H9 (cell line): ENCODE measurements at regions not wholly inside any gene's neighbourhood (a gene's known extent, or its start where the extent isn't known, plus 50 kb on each side); places are given as distances from the start of the nearest gene placed in this dataset.

ENCODE experiments used
- DNase-seq: peaks from one replicate; pipeline ENCODE4 v3.0.0-alpha.2; 2017
- H2AFZ ChIP-seq: one replicate; pipeline ENCODE4 v1.6.1; 2013; ENCODE audit warnings: mild to moderate bottlenecking, low read length, control low read depth, moderate library complexity
- H2AK5ac ChIP-seq: 2 replicates; pipeline ENCODE4 v1.6.1; 2013; ENCODE audit warnings: low read length, control low read depth, mixed read lengths; ENCODE audit not compliant: insufficient read length
- H2BK120ac ChIP-seq: one replicate; pipeline ENCODE4 v1.6.1; 2013; ENCODE audit warnings: low read depth, mild to moderate bottlenecking, low read length, control low read depth, inconsistent platforms; ENCODE audit not compliant: poor library complexity, severe bottlenecking
- H2BK12ac ChIP-seq: 2 replicates; pipeline ENCODE4 v1.6.1; 2013; ENCODE audit warnings: low read length, control low read depth, mixed read lengths, low read depth; ENCODE audit not compliant: insufficient read length
- H2BK15ac ChIP-seq: 2 replicates; pipeline ENCODE4 v1.6.1; 2013; ENCODE audit warnings: low read depth, low read length, control low read depth
- H2BK20ac ChIP-seq: one replicate; pipeline ENCODE4 v1.6.1; 2013; ENCODE audit warnings: low read depth, mild to moderate bottlenecking, low read length, control low read depth, inconsistent platforms; ENCODE audit not compliant: poor library complexity, severe bottlenecking
- H2BK5ac ChIP-seq: 2 replicates; pipeline ENCODE4 v1.6.1; 2013; ENCODE audit warnings: low read length, control low read depth, mixed read lengths; ENCODE audit not compliant: insufficient read length
- H3K14ac ChIP-seq: 2 replicates; pipeline ENCODE4 v1.6.1; 2013; ENCODE audit warnings: low read length, control low read depth; ENCODE audit not compliant: insufficient read depth
- H3K18ac ChIP-seq: 2 replicates; pipeline ENCODE4 v1.6.1; 2013; ENCODE audit warnings: low read depth, mild to moderate bottlenecking, mixed read lengths, low read length, control low read depth; ENCODE audit not compliant: insufficient read length
- H3K23ac ChIP-seq: 2 replicates; pipeline ENCODE4 v1.6.1; 2013; ENCODE audit warnings: low read length, control low read depth, mixed read lengths, low read depth; ENCODE audit not compliant: insufficient read length
- H3K23me2 ChIP-seq: 2 replicates; pipeline ENCODE4 v1.6.1; 2013; ENCODE audit warnings: low read depth, mild to moderate bottlenecking, mixed read lengths, low read length, control low read depth; ENCODE audit not compliant: insufficient read length, poor library complexity, severe bottlenecking
- H3K27ac ChIP-seq: 2 replicates; pipeline ENCODE4 v1.5.1; 2013; ENCODE audit warnings: low read length, control low read depth, mixed read lengths, low read depth; ENCODE audit not compliant: insufficient read length
- H3K27me3 ChIP-seq: 2 replicates; pipeline ENCODE4 v1.6.1; 2013; ENCODE audit warnings: low read length, control low read depth, inconsistent platforms; ENCODE audit not compliant: insufficient read depth
- H3K4ac ChIP-seq: 2 replicates; pipeline ENCODE4 v1.6.1; 2013; ENCODE audit warnings: low read depth, mild to moderate bottlenecking, control low read depth, inconsistent platforms, low read length, moderate library complexity
- H3K4me1 ChIP-seq: 2 replicates; pipeline ENCODE4 v1.6.1; 2013; ENCODE audit warnings: low read length, control low read depth, inconsistent platforms; ENCODE audit not compliant: insufficient read depth
- H3K4me2 ChIP-seq: 2 replicates; pipeline ENCODE4 v1.6.1; 2013; ENCODE audit warnings: low read length, control low read depth, mixed read lengths; ENCODE audit not compliant: insufficient read length, insufficient read depth
- H3K56ac ChIP-seq: 2 replicates; pipeline ENCODE4 v1.6.1; 2013; ENCODE audit warnings: low read depth, mild to moderate bottlenecking, mixed read lengths, low read length, control low read depth; ENCODE audit not compliant: insufficient read length
- H3K79me1 ChIP-seq: 2 replicates; pipeline ENCODE4 v1.6.1; 2013; ENCODE audit warnings: low read depth, mild to moderate bottlenecking, moderate library complexity, low read length, control low read depth, inconsistent platforms; ENCODE audit not compliant: insufficient read depth, poor library complexity, severe bottlenecking
- H3K79me2 ChIP-seq: 2 replicates; pipeline ENCODE4 v1.6.1; 2013; ENCODE audit warnings: low read length, control low read depth, inconsistent platforms; ENCODE audit not compliant: insufficient read depth
- H3K9ac ChIP-seq: 2 replicates; pipeline ENCODE4 v1.6.1; 2013; ENCODE audit warnings: low read length, control low read depth, mixed read lengths; ENCODE audit not compliant: insufficient read length; ENCODE audit errors: extremely low read depth
- H3K9me3 ChIP-seq: one replicate; pipeline ENCODE4 v1.6.1; 2013; ENCODE audit warnings: low read depth, low read length, inconsistent platforms; ENCODE audit not compliant: control insufficient read depth
- H3T11ph ChIP-seq: one replicate; pipeline ENCODE4 v1.6.1; 2013; ENCODE audit warnings: mild to moderate bottlenecking, low read length, control low read depth, inconsistent platforms
- H4K20me1 ChIP-seq: one replicate; pipeline ENCODE4 v1.6.1; 2013; ENCODE audit not compliant: control insufficient read depth, insufficient read length, insufficient read depth
- H4K5ac ChIP-seq: 2 replicates; pipeline ENCODE4 v1.6.1; 2013; ENCODE audit warnings: low read depth, mild to moderate bottlenecking, mixed read lengths, low read length, control low read depth; ENCODE audit not compliant: insufficient read length
- H4K8ac ChIP-seq: replicated peaks from 2 replicates; pipeline ENCODE4 v1.6.1; 2013; ENCODE audit warnings: low read length, control low read depth, mixed read lengths, low read depth; ENCODE audit not compliant: insufficient read length
- H4K91ac ChIP-seq: 2 replicates; pipeline ENCODE4 v1.6.1; 2013; ENCODE audit warnings: low read depth, mild to moderate bottlenecking, moderate library complexity, mixed read lengths, low read length, control low read depth; ENCODE audit not compliant: insufficient read length
- H3K27ac Mint-ChIP-seq, 3 experiments: 2 replicates in 2 of 3; 3 replicates in 1 of 3; pipeline ENCODE4 v1.8.0; 2020 to 2021; ENCODE audit warnings: mixed read lengths in 3 of 3, mild to moderate bottlenecking in 1 of 3, moderate library complexity in 1 of 3
- H3K27me3 Mint-ChIP-seq: 2 replicates; pipeline ENCODE4 v1.8.0; 2021; ENCODE audit warnings: low read depth, mild to moderate bottlenecking, moderate library complexity, mixed read lengths
- H3K36me3 Mint-ChIP-seq, 3 experiments: 2 replicates in 2 of 3; 3 replicates in 1 of 3; pipeline ENCODE4 v1.8.0; 2020 to 2021; ENCODE audit warnings: low read depth in 3 of 3, mixed read lengths in 3 of 3; ENCODE audit not compliant: insufficient read depth in 1 of 3
- H3K4me1 Mint-ChIP-seq, 2 experiments: 2 replicates each; pipeline ENCODE4 v1.8.0; 2020; ENCODE audit warnings: mixed read lengths in 2 of 2
- H3K4me3 Mint-ChIP-seq, 2 experiments: 2 replicates in 1 of 2; 3 replicates in 1 of 2; pipeline ENCODE4 v1.8.0; 2020 to 2021; ENCODE audit warnings: mild to moderate bottlenecking in 2 of 2, mixed read lengths in 2 of 2, moderate library complexity in 1 of 2
- H3K9me3 Mint-ChIP-seq, 2 experiments: 2 replicates in 1 of 2; 3 replicates in 1 of 2; pipeline ENCODE4 v1.8.0; 2020; ENCODE audit warnings: mild to moderate bottlenecking in 2 of 2, mixed read lengths in 2 of 2, moderate library complexity in 1 of 2
- CTCF ChIP-seq: fragments of 200-600 bp; sonication (generic); conservative IDR thresholded peaks from 3 replicates; pipeline ENCODE4 v1.8.0; 2021; ENCODE audit warnings: antibody characterized with exemption, mild to moderate bottlenecking
- WGBS: extraction: QIAGEN DNeasy Blood & Tissue Kit; methylation state at CpG from one replicate; pipeline ENCODE4 v1.1.7; 2013; ENCODE audit warnings: missing lambda C conversion rate, low lambda C conversion rate, mixed read lengths; ENCODE audit not compliant: insufficient read length; ENCODE audit errors: extremely low coverage; 5-methylcytosine and 5-hydroxymethylcytosine counted together

GRCh38 chr9:102534031-102534430 lies 461.1 kb upstream of the CYLC2 start:
- Histone ChIP-seq H2BK120ac (no peak overlapping the region), H2AK5ac (no peak overlapping the region)
- H3K9me3 Mint-ChIP-seq = no peaks in the 10 kb centered on the region

More at GRCh38 chr9:102534031-102534430, 461.1 kb upstream of the CYLC2 start:
- H2BK12ac ChIP-seq = no peak overlapping the region
- H3K56ac ChIP-seq = no peak overlapping the region
- no peak overlapping the region for H3K4me3 Mint-ChIP-seq
- no peaks in the 10 kb centered on the region for H3K9me3 ChIP-seq
- H3K4ac ChIP-seq = no peak overlapping the region
- no peak overlapping the region for H4K8ac ChIP-seq
- no peak overlapping the region for H2BK20ac ChIP-seq
- H3K18ac ChIP-seq = no peak overlapping the region
- no peaks in the 10 kb centered on the region for H3K27me3 ChIP-seq
- no peak overlapping the region for H3K4me2 ChIP-seq
- no peak overlapping the region for H3K23ac ChIP-seq
- no peaks in the 10 kb centered on the region for H3K23me2 ChIP-seq
- no peaks in the 10 kb centered on the region for H4K20me1 ChIP-seq
- no peaks in the 10 kb centered on the region for H3K79me1 ChIP-seq
- no CpG with 5 or more reads among the region's 2 CpGs for WGBS
- no peaks in the 10 kb centered on the region for H3K4me1 ChIP-seq
- no peak overlapping the region for H3K27ac ChIP-seq
- H3K4me1 Mint-ChIP-seq = no peaks in the 10 kb centered on the region
- H3K27ac Mint-ChIP-seq = no peak overlapping the region
- H3T11ph ChIP-seq = no peak overlapping the region
- H4K91ac ChIP-seq = no peak overlapping the region
- no peak overlapping the region for H4K5ac ChIP-seq
- H3K79me2 ChIP-seq = no peaks in the 10 kb centered on the region
- H2BK15ac ChIP-seq = no peak overlapping the region
- H2AFZ ChIP-seq = no peak overlapping the region
- no peak for TF ChIP-seq CTCF
- no peak overlapping the region for H3K9ac ChIP-seq
- no peak overlapping the region for H2BK5ac ChIP-seq
- no peaks in the 10 kb centered on the region for H3K27me3 Mint-ChIP-seq
- no peak for DNase-seq
- H3K36me3 Mint-ChIP-seq = no peaks in the 10 kb centered on the region; a peak in 1 of 7 replicates
- H3K14ac ChIP-seq = no peak overlapping the region
